ENCODE measurements at regions not wholly inside any gene's neighbourhood (a gene's known extent, or its start where the extent isn't known, plus 50 kb on each side); places are given as distances from the start of the nearest gene placed in this dataset.

DNA sequence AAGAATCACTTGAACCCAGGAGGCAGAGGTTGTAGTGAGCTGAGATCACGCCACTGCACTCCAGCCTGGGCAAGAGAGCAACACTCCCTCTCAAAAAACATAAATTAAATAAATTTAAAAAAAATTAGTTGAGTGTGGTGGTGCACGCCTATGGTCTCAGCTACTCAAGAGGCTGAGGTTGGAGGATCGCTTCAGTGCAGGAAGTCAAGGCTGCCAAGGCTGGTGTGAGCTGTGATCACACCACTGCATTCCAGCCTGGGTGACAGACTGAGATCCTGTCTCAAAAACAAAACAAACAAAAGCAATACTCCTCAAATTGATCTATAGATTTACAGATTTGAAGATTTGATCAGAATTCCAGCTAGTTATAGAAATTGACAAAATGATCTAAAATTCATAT lies 92.7 kb upstream of the RESF1 start:
- TF ChIP-seq, protein P1, sequence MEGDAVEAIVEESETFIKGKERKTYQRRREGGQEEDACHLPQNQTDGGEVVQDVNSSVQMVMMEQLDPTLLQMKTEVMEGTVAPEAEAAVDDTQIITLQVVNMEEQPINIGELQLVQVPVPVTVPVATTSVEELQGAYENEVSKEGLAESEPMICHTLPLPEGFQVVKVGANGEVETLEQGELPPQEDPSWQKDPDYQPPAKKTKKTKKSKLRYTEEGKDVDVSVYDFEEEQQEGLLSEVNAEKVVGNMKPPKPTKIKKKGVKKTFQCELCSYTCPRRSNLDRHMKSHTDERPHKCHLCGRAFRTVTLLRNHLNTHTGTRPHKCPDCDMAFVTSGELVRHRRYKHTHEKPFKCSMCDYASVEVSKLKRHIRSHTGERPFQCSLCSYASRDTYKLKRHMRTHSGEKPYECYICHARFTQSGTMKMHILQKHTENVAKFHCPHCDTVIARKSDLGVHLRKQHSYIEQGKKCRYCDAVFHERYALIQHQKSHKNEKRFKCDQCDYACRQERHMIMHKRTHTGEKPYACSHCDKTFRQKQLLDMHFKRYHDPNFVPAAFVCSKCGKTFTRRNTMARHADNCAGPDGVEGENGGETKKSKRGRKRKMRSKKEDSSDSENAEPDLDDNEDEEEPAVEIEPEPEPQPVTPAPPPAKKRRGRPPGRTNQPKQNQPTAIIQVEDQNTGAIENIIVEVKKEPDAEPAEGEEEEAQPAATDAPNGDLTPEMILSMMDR (IDR thresholded peaks at IDR 0.05) = no peak
- TF ChIP-seq POLR2AphosphoS5 (IDR thresholded peaks at IDR 0.05) (no peak), POLR2A (IDR thresholded peaks at IDR 0.05) (no peak), EP300 (IDR thresholded peaks at IDR 0.05; ENCODE audit: low read depth) (no peak)

Data from transverse colon (tissue), 4 donors.